Nucleus accumbens (tissue), 56 donors: ENCODE measurements at regions not wholly inside any gene's neighbourhood (a gene's known extent, or its start where the extent isn't known, plus 50 kb on each side); places are given as distances from the start of the nearest gene placed in this dataset.
A peak's percentile ranks its signal among the peaks of the same experiment; 100 is the strongest.
"Not testable (repeated sequence)": the region's sequence is repeated elsewhere in the genome, so short reads cannot be mapped to it uniquely, and the experiment has no call there.

Experiments
- DNase-seq, 56 donors: peaks; one replicate each; lab custom pipeline; 2025; lab: John Stamatoyannopoulos, UW

DNA sequence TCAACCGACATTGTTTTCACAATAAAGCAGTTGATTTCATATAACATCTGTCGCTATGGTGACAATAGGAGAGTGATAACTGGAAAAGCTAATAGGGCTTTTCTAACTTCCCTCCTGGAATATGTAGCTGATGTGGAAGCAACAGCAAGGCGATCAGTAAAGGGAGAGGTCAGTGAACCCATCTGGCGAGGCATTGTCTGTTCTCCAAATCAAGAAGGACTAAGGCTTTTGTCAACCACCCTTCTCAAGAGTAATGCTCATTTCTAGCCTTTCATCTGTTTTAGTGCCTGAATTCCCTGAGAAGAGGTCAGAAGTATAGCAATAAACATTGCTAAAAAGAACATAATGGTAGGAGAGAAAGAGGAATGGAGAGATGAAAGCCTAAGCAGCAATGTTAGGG is 201.3 kb downstream of the AKAP7 start:
- no peak for DNase-seq

DNA sequence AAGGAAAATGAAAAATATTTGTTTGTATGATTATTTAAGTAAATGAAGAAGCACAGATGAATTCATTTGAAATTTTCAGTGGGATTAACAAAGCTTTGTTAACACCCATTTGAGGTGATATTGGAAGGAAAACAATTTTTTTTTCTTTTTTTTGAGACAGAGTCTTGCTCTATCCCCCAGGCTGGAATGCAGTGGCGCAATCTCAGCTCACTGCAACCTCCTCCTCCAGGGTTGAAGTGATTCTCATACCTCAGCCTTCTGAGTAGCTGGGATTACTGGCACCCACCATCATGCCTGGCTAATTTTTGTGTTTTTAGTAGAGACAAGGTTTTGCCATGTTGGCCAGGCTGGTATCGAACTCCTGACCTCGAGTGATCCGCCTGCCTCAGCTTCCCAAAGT is 211.6 kb downstream of the AKAP7 start:
- not testable (repeated sequence) for DNase-seq

DNA sequence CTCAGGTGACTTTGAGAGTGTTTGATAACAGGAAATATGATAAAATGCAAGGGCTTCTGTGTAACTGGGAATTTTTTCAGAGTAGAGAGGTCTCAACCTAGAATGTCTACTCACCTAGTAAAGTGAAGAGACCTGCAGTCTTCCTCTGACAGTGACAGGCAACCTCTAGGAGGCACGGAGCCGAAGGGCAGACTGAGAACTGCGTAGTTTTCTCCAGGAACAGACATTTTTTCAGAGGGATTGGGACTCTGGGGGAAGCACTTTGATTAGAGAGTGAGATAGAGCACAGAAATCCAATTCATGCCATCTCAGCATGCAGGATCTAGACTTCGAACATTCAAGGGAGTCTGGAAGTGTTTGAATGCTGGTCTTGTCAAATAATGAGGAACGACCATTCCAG is 213.3 kb downstream of the AKAP7 start:
- no peak for DNase-seq

DNA sequence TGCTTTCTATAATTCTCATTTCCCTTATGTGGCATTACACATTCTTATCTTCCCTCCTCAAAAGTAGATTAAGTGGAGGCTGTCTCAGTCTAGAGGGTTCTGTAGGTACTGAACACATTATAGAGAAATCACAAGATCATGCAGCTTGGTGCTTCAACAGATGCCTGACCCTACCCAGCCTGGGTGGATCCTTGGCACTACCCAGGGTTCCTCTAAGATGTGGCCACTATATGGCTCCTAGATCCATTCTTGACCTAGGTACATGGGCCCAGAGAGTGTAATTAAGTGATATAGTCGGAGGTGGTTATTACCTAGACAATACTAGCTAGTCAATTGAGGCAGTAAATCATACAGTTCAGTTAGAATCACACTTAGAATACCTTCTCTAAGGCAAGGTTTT is 213.9 kb downstream of the AKAP7 start:
- no peak for DNase-seq

DNA sequence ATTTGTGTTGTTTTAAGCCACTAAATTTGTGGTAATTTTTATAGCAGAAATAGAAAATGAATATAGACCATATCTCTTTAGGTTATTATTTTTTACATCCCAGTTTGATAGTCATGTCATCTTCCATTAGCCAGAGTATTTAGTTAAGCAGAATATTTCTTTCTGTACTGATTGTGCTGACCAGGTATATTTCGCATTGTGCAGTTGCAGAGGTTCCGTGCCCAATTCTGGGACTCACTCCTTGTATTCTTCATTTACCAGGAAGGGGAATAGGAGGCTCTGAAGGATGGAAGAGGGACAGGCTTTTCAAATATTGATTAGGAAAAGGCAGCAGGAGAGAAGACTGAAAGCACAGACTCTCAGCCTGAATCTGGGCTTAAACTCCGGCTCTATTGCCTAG is 217.8 kb downstream of the AKAP7 start:
- no peak for DNase-seq

DNA sequence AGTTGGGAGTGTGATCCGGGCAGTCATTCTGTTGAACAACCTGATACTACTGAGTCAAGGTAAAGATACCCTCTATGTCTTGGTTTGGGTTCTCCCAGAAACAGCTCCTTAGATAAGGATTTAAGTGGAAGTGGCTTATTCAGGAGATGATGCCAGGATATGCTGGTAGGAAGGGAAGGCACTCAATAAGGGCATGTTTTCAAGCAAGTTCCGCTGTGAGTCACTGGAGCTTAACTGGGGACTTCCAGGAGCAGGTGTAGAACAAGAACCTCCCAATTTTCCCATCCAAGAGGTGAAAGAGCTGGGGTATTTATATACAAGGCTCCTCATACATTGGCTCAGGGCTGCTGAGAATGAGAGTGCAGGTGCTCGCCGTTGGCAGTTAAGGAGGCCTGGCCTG is 218.6 kb downstream of the AKAP7 start:
- no peak for DNase-seq

DNA sequence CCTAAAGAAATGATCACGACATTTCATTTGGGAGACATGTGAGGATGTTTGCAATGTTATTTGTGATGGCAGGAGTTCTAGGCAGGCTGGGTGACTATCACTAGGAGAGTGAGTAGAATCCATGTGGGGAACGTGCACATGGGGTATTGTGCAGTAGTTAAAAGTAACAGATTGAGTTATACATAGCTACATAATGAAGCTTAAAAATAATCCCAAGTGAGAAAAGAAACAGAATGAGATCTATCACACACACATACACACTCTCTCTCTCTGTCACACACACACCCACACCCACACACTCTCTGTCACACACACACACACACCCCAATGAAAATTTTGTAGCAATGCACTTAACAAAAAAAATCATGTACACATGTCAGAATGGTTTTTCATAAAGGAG is 218.7 kb upstream of the ARG1 start:
- no peak for DNase-seq

DNA sequence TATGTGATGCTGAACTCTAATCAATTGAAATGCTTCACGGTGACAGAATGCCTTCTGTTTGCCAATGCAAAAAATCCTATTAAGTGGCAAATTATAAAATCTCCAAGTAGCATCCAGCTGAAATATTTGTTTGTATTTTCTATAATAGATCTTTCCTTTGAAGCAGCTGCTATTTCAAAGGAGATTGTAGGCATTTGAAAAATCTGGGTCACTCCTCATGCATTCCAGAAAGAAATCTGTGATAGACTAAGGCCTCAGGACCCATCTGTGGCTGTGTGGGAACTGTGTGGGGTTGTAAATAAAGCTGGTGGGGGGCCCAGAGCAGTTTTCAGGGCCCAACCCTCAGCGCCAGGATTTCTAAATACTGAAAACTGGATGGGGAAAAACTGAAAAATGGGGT is 216.9 kb upstream of the ARG1 start:
- DNase-seq = no peak

DNA sequence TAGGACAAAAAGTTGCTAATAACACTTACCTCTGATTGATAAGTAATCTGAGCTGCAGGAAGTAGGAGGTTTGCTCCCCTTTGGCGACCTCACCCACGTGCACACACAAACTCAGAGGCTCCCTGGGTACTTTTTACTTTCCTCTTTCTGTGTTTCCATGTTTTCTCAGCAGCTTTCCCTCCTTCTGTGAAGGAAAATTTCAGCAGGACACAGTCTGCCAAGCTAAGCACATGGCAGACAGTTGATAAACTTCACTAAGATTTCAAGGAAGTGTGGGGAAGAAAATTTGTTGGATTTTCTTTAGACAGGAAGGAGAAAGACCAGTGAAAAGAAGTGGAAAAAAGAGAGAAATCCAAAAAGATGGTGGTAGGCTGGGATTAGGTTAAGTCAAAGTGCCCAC is 215.5 kb upstream of the ARG1 start:
- no peak for DNase-seq

DNA sequence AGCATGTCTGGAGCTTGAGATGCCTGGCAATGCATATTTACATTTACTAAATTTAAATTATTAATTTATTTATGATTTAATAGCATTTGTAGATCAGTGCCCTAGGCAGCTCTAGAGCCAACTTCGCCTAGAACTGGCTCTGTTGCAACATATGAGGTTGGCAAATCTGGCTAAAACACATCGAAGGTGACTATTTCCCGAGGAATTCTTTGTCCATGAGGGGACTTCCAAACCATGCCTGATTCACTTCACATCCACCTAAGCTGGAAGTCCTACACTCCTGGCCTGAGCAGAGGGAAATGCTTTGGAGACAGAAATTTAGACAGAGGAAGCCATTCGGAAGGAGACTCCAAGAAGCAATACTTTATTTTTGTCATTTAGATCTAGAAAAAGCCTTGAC is 211.0 kb upstream of the ARG1 start:
- no peak for DNase-seq

DNA sequence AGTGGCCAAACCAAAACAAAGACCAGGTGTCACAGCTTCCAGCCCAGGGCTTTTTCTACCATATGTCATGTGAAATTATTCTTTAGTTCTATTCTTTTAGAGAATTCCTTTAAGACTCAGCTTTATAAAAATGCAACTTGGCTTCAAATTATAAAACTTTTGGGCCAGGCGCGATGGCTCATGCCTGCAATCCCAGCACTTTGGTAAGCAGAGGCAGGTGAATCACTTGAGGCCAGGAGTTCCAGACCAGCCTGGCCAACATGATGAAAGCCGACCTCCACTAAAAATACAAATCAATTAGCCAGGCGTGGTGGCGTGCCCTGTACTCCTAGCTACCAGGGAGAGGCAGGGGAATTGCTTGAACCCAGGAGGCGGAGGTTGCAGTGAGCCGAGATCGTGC is 210.3 kb upstream of the ARG1 start:
- no peak for DNase-seq

DNA sequence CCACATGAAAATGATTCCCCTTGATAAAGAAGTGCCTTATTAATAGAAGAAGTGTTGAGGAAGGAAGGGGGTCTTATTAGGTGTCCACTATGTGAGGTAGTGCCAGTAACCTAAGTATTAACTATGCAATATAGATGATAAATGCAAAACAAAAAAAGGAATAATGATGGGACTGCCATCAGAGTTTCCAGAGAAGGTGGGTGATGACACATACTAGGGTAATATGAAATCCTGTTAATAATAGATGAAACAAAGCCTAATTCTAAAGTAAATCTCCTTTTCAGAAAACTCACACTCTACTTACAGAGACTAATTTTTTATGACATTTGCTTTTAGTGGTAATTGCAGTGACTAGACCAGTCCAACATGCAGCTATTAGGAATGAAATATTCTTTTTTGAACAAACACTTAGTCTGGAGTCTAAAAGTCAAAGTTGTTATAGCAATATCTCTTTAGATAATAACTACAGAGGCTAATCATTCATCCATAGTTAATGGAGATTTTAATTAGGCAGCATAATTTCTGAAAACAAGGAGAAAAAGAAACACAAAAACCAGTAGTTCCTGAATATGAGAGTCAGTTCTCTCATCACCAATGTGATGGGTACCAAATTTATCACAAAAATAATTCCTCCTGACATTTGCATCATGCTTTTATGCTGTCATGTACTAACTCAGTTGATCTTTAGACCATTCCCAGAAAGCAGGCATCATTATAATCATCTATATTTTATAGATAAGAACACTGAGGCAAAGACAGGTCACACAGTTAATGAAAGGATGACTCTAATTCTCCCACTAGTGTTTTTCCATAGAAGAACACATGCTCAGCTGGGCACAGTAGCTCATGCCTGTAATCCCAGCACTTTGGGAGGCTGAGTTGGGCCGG is 208.8 kb upstream of the ARG1 start:
- no peak for DNase-seq

DNA sequence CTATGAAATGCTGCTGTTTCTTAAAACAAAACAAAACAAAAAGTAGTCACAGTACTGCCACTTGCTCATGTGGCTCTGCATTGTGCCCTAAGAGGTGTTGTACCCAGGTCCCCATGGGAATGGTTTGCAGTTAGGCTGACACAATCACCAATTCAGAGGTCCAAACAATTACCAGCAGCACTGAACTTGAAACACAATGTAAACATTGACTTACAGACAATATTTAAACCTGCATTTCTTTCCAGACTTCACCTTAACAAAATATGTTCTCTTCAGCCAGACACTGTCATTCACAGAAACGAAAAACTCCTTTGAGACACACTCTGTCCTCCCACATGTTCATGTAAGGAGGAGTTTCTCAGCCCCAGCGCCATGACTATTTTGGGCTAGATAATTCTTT is 206.8 kb upstream of the ARG1 start:
- DNase-seq = no peak

DNA sequence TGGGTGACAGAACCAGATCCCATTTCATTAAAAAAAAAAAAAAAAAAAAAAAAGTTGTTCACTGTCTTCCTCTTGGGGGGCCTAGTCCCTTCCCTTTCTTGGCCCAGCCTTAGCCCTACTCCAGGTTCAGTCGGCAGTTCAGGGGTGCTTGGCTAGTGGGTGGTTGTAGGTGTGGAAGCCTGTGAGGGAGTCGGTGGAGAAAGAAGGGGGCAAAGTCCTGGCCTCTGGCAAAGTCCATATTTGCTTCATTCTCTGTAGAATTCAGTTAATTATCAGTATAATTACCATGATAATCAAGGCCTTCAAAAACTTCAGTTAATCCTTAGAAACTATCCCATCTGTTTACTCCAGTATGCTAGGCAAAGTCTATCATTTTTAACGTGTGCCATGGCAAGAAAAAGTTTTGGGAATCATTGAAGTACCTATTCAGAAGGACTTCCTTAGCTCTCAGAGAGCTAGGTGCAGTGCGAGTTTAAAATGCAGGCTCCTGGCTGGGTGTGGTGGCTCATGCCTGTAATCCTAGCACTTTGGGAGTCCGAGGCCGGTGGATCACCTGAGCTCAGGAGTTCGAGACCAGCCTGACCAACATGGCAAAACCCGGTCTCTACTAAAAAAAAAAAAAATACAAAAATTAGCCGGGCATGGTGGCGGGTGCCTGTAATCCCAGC is 205.7 kb upstream of the ARG1 start:
- DNase-seq = no peak

DNA sequence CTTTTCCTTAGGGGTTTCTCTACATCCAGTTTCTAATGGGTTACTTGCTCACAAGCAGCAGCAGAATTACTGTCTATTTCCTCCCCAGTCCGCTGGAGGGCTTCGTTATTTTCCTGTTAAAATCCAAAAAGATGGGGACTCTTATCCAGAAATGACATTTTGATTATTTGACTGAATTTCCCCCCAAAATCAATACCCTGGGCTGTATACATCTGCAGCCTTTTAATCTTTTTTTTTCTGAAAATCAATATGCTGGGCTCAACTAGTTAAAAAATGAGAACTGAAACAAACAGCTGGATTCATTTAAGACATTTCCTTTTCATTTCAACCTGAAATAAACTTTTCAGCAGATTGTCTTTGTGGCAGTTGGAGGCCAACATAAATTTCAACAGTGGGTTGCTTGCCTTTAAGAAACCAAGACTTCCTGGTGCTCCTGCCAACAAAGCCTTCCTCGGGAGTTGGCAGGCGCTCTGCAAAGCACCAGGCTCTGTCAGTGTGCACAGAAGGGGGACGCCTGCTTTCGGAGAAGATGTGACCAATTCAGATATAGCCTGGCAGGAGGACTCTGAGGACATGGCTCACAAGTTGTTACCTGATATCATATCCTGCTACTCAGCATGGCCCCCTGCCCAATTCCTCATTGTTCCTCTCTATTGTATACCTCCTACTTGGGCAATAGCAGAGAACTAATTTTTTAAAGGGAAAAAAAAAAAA is 204.7 kb upstream of the ARG1 start:
- peak in 36 of 56 donors; percentile 4 to 71 (median 21) for DNase-seq

DNA sequence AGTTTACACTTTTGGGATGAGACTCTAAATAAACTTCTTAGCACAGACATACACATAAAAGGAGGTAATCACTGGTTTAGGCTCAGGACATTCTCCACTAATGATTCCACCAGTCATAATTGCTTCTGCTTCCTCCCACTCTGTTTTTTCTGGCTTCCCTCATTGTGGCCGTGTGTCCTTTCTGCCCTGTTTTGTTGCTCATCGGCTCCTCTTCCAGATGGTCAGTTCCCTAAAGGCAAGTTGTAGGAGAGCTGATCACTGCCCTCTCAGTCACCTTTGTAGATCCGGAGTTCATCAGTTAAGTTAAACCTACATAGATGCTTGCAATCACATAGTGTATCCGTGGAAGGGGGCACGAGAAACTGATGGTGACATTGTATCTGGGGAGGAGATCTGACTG is 200.5 kb upstream of the ARG1 start:
- no peak for DNase-seq

DNA sequence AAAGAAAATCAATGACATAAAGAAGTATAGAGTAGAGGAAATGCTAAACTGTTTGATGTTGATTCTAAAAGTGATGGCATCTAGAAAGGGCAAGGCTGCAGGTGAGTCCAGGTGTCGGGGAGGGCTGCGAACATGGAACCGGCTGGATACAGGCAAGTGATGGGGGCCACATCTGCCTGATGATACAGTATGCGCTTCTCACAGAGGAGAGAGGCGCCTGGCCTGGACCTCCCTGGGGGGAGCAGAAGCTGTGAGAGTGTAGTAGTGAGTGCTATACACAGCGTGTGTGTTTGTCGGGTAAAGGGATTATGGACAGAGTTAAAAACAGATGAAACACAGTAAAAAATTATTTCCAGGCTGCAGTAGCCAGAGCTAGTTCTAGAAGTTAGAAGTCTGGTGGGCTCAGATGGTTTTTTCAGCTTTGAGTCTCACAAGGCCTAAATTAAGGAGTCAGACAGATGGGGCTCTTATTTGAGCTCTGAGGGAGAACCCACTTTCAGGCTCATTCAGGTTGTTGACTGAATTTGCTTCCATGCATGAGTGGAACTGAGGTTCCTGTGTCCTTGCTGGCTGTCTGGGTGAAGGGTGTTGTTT is 195.8 kb upstream of the ARG1 start:
- no peak for DNase-seq

DNA sequence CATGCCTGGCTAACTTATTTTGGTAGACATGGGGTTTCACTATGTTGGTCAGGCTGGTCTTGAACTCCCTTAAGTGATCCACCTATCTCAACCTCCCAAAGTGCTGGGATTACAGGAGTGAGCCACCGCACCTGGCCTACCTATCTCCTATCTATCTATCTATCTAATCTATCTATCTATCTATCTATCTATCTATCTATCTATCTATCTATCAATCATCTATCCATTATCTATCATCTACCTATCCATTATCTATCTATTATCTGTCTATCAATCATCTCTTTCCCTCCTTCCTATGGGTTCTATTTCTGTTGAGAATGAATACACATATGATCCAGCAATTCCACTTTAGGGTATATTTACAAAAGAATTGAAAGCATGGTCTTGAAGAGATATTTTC is 194.2 kb upstream of the ARG1 start:
- no peak for DNase-seq

DNA sequence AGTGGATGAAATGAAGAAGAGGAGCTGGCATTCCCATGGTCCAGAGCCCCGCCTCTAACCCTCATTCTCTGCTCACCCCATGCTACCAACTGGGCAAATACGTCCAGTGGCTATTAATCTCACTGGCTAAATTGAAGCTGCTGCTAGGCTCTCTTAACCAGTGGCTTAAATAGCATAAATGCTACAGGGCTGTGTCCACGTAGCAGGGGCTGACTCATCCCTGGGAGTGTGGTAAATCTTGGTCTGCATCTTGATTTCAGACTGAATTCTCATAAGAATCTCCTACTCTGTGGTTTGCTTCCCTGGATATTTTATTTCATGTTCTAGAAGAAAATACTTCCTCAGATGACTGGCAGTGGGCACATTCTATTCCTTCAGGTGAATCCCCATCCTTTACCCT is 193.1 kb upstream of the ARG1 start:
- DNase-seq = no peak

DNA sequence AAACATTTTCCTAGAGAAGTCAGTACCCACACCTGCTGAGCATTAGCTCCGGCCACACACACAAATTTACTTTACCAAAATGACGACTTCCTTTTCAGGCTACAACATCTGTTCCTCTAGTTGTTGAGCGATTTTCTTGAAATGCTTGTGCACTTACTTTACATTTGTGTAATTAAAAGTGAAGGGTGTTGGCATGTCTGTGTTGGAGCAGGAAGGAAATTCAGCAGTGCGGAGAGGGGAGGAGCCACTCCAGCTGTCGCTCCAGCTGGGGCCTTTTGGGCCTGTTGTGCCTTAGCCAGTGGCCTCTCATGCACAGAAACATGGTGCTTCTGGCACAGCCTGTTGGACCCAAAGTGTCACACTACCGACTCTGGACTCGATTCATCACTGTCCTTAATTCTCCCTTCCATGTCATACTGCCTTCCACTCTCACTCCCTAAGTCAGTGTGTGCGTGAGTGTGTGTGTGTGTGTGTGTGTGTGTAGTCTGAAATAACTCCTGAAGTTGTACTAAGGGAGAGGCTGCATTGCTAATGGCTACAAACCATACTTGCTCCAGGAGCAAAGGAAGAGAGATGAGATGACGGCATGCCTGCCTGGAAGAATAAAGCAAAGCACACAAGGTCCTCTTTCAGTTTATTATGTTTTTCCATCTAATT is 191.8 kb upstream of the ARG1 start:
- DNase-seq = no peak

DNA sequence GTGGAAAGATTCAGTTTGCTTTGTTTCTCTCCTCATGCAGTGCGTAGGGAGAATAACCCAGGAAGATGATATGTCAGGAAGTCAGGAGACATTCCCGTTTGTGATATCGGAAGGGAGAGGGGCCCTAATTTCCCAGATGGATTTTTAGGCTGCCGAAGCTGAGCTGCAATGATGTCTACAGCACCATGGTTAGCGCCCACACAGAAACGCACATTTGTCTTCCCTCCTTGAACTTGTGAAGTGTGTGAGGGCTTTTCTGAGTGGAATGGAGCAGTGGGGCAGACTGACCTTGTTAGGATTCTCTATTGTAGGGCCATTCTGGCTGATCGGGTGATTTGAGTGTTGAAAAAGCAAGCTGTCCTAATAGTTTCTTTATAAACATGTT is 191.3 kb upstream of the ARG1 start:
- DNase-seq = no peak
